Activated CD4-positive, alpha-beta T cell treated with anti-CD3 and anti-CD28 coated beads for 1 hour (primary cell): ENCODE measurements at regions not wholly inside any gene's neighbourhood (a gene's known extent, or its start where the extent isn't known, plus 50 kb on each side); places are given as distances from the start of the nearest gene placed in this dataset.
"Not testable (repeated sequence)": the region's sequence is repeated elsewhere in the genome, so short reads cannot be mapped to it uniquely, and the experiment has no call there.

Experiments
- DNase-seq: peaks from one replicate; pipeline ENCODE4 v3.0.0-alpha.2; 2020

DNA sequence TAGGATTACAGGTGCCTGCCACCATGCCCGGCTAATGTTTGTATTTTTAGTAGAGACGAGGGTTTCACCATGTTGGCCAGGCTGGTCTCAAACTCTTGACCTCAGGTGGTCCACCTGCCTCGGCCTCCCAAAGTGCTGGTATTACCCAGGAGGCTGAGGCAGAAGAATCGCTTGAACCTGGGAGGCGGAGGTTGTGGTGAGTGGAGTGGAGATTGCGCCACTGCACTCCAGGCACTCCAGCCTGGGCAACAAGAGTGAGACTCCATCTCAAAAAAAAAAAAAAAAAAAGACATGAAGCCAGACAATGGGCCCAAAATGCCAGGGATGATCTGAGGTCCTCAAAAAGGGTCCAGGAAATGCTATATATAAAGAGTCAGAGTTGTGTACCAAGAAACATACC lies 392.9 kb downstream of the SEC14L1 start:
- DNase-seq = not testable (repeated sequence)

DNA sequence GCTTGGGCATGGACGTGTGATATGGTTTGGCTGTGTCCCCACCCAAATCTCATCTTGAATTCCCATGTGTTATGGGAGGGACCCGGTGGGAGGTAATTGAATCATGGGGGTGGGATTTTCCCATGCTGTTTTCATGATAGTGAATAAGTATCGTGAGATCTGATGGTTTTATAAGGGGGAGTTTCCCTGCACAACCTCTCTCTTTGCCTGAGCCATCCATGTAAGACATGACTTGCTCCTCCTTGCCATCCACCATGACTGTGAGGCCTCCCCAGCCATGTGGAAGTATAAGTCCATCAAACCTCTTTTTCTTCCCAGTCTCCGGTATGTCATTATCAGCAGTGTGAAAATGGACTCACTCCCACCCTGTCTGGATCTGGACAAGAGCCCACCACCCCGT lies 393.4 kb downstream of the SEC14L1 start:
- DNase-seq = no peak

- DNase-seq = no peak
Measured at GRCh38 chr17:77535435-77535834, 394.7 kb downstream of the SEC14L1 start.

GRCh38 chr17:77535892-77536291 lies 395.1 kb downstream of the SEC14L1 start:
- no peak for DNase-seq

DNA sequence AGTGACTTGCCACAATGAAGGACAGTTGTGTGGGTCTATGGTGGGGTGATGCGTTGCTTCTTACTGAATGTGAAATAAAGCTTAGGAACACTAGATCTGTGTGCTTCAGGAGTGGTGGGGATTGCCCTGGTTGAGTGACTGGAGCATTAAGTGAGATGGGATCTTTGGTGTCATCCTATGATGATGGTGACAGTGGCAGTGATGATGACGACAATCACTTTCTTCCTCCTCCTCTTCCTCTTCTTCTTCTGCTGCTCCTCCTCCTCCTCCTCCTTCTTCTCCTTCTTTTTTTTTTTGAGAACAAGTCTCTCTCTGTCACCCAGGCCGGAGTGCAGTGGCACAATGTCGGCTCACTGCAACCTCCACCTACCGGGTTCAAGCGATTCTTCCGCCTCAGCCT lies 396.8 kb downstream of the SEC14L1 start:
- DNase-seq = no peak

DNA sequence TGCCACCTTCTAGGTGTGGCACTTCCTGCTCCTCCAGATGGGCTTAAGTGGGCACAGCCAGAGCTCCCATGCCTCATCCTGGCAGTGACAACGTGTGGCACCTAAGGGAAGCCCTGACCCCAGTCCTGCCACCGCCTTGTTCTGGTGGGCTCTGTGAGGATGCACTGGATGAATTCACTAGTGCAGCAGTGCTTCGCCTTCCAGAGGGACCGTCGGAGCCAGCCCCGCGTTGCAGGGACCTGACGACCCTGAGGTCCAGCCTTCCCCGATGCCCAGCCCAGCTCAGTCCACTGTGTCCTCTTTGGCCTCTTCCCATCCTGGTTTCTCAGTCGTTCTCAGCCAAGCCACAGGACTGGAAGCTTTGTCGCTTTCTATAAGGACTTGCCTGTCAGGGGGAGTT lies 399.8 kb downstream of the SEC14L1 start:
- no peak for DNase-seq

DNA sequence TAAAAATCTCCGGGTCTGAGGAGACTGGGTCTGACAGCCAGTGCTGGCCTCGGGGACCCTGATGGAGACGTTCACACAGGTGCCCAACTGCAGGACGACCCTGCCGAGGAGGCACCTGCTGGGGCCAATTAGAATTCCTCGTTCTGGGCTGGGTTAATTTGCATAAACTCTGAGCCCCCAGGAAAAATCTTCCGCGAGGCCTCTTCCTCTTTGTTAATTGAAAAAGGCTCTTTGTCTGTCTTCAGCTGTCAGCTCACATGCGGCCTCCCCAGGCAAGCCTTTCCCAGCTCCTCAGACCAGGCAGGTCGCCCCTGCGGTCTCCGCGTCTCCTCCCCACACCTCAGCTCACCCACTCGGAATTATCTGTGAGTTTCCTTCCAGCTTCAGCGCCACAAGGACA lies 400.2 kb downstream of the SEC14L1 start:
- DNase-seq = no peak

DNA sequence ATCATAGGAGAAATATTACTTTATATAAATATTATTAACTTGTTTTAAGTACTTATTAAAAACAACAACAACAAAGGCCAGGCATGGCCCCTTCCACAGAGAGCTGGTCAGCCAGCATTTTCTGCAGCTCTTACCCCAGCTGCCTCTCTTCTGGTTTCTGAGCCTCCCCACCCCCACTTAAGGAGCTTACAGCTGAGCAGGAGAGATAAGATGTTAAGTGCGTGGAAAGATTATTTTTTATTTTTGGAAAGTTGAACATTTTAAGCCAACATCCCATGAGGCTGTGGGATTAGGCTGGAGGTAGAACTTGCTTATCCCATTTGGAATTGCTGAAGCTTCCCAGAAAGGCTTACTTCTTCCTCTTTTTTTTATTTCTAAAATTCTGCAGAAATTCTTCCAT lies 401.2 kb downstream of the SEC14L1 start:
- DNase-seq = no peak

- DNase-seq = peak; percentile 48
Measured at GRCh38 chr17:77542551-77543490, 402.1 kb downstream of the SEC14L1 start.

DNA sequence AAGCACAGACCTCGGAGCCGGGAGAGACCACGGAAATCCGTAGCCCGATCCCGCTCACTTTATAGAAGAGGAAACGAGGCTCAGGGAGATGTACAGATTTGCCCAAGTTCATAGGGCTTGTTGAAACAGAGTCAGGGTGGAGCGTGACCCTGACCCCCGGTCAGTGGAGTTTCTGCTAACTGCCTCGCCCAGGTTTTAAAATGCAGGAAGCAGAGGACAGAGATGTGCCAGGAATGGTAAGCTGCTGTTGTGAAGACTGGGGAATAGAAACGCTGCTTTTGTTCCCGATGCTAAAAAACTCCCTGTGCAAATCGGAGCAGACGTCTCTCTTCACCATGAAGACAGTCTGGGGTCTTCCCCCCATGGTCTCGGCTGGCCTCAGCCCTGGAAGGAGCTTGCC lies 403.0 kb downstream of the SEC14L1 start:
- no peak for DNase-seq

DNA sequence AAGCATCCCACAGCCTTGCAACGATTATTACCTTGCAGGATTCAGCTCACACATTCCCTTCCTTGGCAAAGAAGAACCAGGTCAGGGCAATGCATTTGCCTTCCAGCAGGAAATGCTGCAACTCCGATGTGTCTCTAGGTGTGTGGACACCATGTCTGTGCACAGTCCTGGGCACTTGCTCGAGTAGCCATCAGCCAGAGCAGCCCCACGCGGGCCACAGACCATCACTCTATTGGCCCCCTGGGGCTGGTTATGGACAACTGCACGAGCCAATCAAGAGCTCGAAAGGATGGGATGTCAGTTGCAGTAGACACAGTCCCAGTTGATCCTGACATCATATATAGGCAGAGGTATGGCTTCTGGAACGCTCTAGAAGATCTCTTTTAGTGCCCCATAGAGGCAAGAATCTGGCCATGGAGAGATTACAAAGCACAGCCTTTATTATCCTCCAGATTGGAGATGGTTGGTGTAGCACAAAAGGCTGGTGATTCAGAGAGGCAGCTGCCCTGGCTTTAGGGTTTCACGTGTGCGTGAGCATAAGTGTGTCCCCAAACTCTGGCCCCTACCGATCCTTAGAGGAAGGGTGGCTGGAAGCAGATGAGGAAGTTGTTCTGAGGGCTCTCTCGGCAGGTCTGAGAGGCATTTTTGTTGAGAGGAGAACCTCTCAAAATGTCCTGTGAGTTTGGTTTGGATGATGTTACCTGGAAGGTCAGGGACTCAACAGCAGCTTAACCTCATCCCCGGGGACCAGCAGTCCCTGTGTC lies 403.8 kb downstream of the SEC14L1 start:
- DNase-seq = no peak

DNA sequence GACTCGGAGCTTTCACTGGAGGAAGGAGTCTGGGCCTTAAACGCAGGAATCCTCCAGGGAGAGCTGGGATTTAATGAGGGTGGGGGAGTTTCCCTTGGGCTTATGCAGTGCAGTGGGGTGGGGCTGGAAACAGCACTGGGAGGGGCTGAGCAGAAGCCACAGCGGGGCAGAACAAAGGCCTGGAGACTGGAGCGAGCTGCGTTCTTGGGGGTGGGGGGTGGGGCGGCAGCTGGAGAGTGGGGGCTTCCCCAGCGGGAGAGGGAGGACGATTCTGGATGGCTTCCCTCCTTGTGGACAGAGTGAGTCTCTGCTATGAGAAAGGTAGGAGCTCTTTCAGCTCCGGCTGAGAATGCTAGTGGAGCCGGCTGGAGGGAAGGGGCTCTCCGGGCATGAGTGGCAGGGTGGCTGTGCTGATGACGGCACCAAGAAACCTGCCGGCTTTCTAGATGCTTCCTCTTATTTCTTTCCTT lies 406.0 kb downstream of the SEC14L1 start:
- no peak for DNase-seq

DNA sequence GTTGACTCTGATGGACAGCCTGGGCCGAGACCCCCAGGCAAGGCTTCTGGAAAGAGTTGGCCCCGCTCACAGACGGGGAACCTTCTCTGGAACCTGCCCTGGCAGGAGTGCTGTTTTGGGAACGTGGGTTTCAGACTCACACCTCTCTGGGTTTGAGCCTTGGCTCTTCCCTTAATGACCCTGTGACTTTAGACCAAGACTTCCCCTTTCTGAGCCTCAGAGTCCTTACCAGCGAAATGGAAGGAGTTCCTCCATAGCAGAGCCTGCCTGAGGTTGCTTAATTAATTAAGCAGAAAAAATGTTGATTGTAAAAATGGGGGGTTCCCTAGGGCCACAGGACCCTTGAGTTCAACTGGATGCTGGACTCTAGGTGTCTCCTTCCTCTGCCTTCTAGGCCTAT lies 408.2 kb downstream of the SEC14L1 start:
- DNase-seq = no peak

DNA sequence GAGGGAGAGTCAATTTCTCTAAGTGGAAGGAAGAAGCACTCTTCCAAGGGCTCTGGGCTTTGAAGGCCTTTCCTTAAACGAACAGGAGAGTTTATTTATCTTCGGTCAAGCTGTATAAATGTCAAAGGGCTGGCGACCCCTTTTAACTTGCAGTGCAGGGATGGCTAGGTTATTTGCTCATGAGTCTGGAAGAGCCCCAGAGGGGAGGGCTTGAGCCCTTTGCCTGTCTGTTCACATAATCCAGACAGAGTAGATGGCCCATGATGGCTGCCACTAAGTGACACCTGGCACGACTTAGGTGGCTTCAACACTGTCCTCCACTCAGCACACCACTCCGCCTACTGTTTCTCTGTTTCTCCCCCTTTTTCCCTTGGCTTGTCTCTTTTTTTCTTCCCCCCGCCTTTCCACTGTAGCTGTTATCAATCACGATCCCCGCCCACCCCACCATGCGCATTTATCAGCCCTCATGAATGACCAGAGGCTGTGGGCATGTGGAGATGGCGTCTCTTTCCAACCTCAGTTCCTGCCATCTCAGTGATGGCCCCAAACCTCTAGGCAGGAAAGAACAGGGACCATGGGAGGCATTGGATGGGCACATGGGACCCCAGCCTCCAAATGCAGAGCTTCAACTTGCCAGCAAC lies 408.7 kb upstream of the TNRC6C start:
- DNase-seq = no peak

GRCh38 chr17:77553459-77554066 lies 404.9 kb upstream of the TNRC6C start:
- no peak for DNase-seq

DNA sequence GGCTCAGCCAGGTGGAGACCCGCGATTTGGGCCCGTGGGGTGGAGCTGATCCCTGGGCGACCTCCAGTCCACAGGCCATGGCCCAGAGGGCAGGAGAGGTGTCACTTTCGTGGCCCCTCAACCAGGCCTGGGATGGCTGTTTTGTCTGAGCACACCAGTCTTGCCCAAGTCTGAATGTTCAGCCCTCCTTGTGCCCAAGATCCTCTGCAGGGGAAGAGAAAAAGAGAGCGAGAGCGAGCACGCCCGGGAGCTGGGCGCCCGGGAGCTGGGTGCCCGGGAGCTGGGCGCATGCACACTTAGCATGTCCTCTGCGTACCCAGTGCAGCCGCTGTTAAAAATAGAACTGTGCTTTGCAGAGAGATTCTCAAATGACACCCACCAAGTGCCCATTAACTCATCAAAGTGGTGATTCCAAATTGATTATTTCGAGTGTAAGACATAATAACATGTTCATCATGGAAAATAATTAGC lies 403.3 kb upstream of the TNRC6C start:
- DNase-seq = no peak

GRCh38 chr17:77555741-77556291 lies 402.7 kb upstream of the TNRC6C start:
- no peak for DNase-seq

DNA sequence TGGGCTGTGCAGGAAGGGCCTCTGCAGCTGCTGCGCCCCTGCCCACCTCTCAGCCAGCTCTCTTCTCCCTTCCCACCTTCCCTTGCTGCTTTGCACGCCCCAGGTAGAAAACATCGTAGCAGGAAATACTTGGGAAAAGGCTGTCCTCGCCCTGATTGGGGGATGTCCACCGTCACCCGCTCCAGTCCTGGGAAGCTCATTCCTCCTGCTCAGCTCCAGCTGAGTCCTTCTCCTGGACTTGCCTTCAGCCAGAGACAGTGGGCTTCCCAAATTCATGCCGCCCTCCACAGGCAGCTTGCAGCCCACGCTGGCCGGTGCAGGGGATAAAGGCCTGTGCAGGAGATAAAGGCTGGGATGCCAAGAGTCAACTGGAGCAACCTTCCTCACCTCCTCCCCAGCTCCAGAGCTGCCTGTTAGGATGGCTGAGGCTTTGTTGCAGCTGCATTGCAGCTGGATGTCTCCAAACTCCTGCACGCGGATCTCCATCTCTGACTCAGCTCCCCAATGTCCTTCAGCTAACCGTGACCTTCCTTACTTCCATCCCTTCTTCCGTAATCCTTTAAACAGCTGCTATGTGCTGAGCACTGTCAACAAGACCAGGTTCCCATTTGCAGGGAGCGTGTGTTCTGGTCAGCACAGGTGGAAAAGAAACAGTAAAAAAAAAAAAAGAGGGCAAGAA lies 402.0 kb upstream of the TNRC6C start:
- no peak for DNase-seq

GRCh38 chr17:77558846-77559626 lies 399.5 kb upstream of the TNRC6C start:
- no peak for DNase-seq

GRCh38 chr17:77560381-77560780 lies 398.1 kb upstream of the TNRC6C start:
- no peak for DNase-seq

- no peak for DNase-seq
Measured at GRCh38 chr17:77560841-77561240, 397.7 kb upstream of the TNRC6C start.
